HFF-Myc (cell line): ENCODE measurements at regions not wholly inside any gene's neighbourhood (a gene's known extent, or its start where the extent isn't known, plus 50 kb on each side); places are given as distances from the start of the nearest gene placed in this dataset.

Experiments
- DNase-seq: peaks from one replicate; pipeline ENCODE4 v3.0.0-alpha.2; 2011; ENCODE audit warnings: low read depth; ENCODE audit errors: extremely low read depth
- H3K4me3 ChIP-seq: replicated peaks from 2 replicates; pipeline ENCODE4 v1.5.1; 2011; ENCODE audit warnings: low read depth, mild to moderate bottlenecking, control low read depth, low read length
- TF ChIP-seq, protein P1 (sequence below): IDR thresholded peaks from 2 replicates; pipeline ENCODE4 v1.5.1; 2012; ENCODE audit warnings: mild to moderate bottlenecking, low read depth, low read length, control low read depth; ENCODE audit errors: missing control alignments

DNA sequence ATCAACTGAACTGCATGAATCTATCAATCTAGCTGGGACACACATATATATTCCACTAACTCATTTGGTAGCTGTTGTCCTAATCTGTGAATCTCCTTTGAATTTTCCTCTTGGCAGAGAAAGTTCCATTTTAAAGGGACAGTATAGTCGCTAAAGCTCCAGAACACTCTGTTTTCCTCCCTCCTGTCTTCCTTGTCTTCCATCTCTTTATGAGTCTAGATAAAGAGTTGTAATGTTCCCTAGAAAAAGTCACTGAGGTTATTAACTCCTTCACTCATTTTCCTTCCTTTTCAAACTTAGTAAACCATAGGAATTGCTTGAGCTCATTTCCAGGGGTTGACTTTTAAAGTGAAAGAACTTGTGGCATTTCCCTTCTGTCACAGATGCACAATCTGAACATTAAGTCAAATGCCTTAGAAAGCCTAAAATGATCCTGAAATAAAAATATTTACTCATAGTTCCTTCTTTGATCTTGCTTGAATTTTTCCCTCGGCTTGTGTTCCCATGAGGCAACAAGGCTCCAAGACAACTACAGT lies 198.4 kb downstream of the TRIM27 start:
- H3K4me3 ChIP-seq, result no peak overlapping the region
- TF ChIP-seq, protein P1, sequence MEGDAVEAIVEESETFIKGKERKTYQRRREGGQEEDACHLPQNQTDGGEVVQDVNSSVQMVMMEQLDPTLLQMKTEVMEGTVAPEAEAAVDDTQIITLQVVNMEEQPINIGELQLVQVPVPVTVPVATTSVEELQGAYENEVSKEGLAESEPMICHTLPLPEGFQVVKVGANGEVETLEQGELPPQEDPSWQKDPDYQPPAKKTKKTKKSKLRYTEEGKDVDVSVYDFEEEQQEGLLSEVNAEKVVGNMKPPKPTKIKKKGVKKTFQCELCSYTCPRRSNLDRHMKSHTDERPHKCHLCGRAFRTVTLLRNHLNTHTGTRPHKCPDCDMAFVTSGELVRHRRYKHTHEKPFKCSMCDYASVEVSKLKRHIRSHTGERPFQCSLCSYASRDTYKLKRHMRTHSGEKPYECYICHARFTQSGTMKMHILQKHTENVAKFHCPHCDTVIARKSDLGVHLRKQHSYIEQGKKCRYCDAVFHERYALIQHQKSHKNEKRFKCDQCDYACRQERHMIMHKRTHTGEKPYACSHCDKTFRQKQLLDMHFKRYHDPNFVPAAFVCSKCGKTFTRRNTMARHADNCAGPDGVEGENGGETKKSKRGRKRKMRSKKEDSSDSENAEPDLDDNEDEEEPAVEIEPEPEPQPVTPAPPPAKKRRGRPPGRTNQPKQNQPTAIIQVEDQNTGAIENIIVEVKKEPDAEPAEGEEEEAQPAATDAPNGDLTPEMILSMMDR, result no peak
- no peak for DNase-seq

DNA sequence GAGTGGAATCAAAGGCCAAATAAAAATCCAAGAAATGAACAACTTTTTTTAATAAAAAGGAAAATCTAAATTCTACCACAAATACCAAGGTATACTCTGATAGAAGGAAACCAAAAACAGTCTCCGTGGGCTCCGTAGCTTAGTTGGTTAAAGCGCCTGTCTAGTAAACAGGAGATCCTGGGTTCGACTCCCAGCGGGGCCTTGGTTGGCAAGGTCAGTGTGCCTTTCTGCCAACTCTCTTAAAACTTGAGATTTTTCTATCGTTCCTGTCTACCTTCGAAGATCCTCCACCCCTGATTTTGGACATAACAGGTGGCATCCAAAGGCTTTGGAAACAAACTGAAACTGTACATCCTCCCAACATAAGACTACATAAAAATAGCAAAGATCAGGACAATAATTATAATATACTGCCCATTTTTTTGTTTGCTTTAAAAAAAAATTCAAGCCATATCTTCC lies 197.9 kb downstream of the TRIM27 start:
- TF ChIP-seq, protein P1, result no peak
- no peak overlapping the region for H3K4me3 ChIP-seq
- DNase-seq, result peak; percentile 25

DNA sequence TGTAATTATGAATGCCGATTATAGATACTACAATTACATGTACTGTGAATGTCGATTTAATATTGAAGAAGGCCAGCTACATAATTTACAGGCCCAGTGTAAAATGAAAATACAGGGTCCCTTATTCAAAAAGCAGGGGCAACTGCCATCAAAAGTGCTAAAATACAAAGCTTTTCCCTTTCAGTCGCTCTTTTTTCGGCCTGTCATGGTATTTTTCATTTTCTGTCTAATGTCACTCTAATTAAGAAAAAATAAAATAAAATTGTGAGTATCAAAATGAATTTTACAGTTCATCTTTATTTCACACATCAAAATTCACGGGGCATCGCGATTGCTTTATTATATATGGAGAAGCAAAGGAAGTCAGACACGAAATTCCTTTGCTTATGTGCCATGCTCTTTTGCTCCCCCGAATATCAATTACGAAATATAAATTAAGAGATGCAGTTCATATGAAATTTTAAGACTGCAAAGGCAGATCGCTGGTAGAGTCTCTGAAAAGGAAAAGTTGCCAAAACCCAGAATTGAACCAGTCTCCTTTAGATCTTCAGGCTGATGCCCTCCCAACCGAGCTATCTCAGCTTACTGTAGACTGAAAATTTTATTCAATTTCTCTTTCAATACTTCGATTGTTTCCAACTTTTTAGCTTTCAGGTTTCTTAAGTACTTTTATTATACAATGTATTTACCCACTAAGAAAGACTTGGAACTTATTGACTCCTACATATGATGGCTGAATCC lies 197.0 kb downstream of the TRIM27 start:
- no peak for DNase-seq
- TF ChIP-seq, protein P1, result no peak
- H3K4me3 ChIP-seq, result no peak overlapping the region

DNA sequence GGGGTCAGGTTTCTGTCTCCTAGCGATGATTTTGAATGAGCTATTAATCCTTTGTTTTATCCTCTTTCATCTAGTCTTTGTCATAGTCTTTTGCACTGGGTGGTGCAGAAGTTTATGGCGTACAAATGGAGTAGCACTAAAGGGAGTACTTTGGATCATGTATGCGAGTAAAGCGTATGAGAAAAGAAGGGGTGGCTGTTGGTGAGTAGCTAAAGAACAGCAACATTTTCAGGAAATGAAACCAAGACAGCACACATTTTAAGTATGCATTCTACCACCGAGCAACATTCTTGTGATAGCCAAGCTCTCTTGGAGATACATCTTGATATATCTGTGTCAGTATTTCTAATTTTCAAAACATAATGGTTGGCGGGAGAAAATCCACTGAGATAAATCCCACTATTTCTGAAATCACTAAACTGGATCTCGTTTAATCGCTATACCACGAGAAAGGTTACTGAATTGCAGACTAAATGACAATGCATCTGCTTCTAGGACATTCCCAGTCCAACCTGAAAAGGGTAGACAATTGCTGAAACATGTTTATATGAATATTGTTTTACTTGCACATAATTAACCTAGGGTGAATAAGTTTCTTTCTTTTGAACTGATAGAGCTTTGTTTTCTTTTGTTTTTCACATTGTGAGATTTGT lies 196.1 kb downstream of the TRIM27 start:
- DNase-seq, result no peak
- TF ChIP-seq, protein P1, result no peak
- no peak overlapping the region for H3K4me3 ChIP-seq

DNA sequence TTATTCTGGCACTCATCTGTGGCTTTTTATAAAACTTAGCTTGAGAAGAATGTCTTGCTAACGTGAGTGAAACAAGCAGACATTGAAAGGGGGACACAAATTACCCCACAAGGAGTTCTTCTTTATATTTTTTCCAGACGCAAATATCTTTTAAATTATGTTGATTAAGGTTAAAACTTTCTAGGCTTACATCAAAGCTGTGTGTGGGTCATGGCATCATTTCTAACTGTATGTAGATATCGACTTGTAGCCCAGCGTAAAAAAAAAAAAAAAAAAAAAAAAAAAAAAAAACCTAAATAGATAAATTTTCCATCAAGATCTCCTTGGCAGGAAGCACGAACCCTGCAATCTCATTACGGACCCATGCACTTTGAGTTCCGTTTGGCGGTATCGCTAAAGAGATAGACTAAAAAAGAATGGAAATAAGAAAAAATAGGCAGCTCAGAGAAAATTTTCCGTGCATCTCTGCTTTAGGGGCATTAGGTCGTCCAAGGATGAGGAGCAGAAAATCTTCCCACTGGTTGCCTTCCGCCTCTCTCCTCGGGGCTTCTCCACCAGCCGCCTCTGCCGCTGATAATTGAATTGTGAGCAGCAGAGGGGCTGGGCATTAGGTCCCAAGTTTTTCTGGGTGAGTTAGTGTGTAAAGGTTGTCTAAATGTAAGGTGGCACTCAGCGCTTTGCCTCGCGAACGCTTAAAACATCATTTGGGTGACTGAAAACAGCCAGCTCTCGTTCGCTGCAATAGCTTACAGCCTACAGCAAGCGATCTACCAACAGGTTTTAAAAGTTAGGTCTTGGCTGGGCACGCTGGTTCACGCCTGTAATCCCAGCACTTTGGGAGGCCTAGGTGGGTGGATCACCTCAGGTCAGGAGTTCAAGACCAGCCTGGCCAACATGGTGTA lies 194.0 kb downstream of the TRIM27 start:
- DNase-seq, result no peak
- TF ChIP-seq, protein P1, result no peak
- H3K4me3 ChIP-seq, result peak overlapping the region; percentile 87

DNA sequence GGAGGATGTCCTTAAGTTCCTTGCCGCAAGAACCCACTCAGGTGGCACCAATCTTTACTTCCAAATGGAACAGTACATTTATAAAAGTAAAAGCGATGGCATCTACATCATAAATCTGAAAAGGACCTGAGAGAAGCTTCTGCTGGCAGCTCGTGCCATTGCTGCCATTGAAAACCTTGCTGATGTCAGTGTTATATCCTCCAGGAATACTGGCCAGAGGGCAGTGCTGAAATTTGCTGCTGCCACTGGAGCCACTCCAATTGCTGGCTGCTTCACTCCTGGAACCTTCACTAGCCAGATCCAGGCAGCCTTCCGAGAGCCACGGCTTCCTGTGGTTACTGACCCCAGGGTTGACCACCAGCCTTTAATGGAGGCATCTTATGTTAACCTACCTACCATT lies 191.7 kb downstream of the TRIM27 start:
- DNase-seq, result no peak
- TF ChIP-seq, protein P1, result no peak
- H3K4me3 ChIP-seq, result no peak overlapping the region
